GM19324 (cell line): ENCODE measurements at regions not wholly inside any gene's neighbourhood (a gene's known extent, or its start where the extent isn't known, plus 50 kb on each side); places are given as distances from the start of the nearest gene placed in this dataset.
A peak's percentile ranks its signal among the peaks of the same experiment; 100 is the strongest.

Source experiments
- ATAC-seq: cut with Tn5 transposase; IDR thresholded peaks from one replicate; pipeline ENCODE4 v1.9.1; 2021; ENCODE audit warnings: mild to moderate bottlenecking, moderate library complexity; ENCODE audit not compliant: unreplicated experiment, low FRiP score

- no peak for ATAC-seq
Measured at GRCh38 chr4:35315419-35315818, 928.9 kb downstream of the ARAP2 start.

GRCh38 chr4:35325908-35326453 lies 918.3 kb downstream of the ARAP2 start:
- ATAC-seq = no peak

GRCh38 chr4:35342833-35343232 lies 901.5 kb downstream of the ARAP2 start:
- ATAC-seq = no peak

- no peak for ATAC-seq
Measured at GRCh38 chr4:35347276-35347675, 897.0 kb downstream of the ARAP2 start.

- no peak for ATAC-seq
Measured at GRCh38 chr4:35358001-35358584, 886.2 kb downstream of the ARAP2 start.

- no peak for ATAC-seq
Measured at GRCh38 chr4:35364321-35364870, 879.9 kb downstream of the ARAP2 start.

- ATAC-seq = no peak
Measured at GRCh38 chr4:35365186-35365585, 879.1 kb downstream of the ARAP2 start.

- ATAC-seq = no peak
Measured at GRCh38 chr4:35399912-35400311, 844.4 kb downstream of the ARAP2 start.

- no peak for ATAC-seq
Measured at GRCh38 chr4:35423104-35423503, 821.2 kb downstream of the ARAP2 start.

GRCh38 chr4:35447474-35447873 lies 796.8 kb downstream of the ARAP2 start:
- no peak for ATAC-seq

GRCh38 chr4:35459045-35459444 lies 785.3 kb downstream of the ARAP2 start:
- ATAC-seq = no peak

- no peak for ATAC-seq
Measured at GRCh38 chr4:35461931-35462659, 782.2 kb downstream of the ARAP2 start.

- ATAC-seq = no peak
Measured at GRCh38 chr4:35463251-35463952, 780.9 kb downstream of the ARAP2 start.

- no peak for ATAC-seq
Measured at GRCh38 chr4:35464964-35465528, 779.3 kb downstream of the ARAP2 start.

GRCh38 chr4:35491093-35491492 lies 753.2 kb downstream of the ARAP2 start:
- no peak for ATAC-seq

- ATAC-seq = no peak
Measured at GRCh38 chr4:35493977-35494376, 750.3 kb downstream of the ARAP2 start.

GRCh38 chr4:35494955-35495354 lies 749.4 kb downstream of the ARAP2 start:
- no peak for ATAC-seq

GRCh38 chr4:35500812-35501211 lies 743.5 kb downstream of the ARAP2 start:
- ATAC-seq = peak; percentile 82

- no peak for ATAC-seq
Measured at GRCh38 chr4:35503435-35503834, 740.9 kb downstream of the ARAP2 start.

- ATAC-seq = no peak
Measured at GRCh38 chr4:35506161-35506560, 738.2 kb downstream of the ARAP2 start.

- no peak for ATAC-seq
Measured at GRCh38 chr4:35511851-35512250, 732.5 kb downstream of the ARAP2 start.
